22Rv1 (cell line): ENCODE measurements at regions not wholly inside any gene's neighbourhood (a gene's known extent, or its start where the extent isn't known, plus 50 kb on each side); places are given as distances from the start of the nearest gene placed in this dataset.

Experiments
- CTCF ChIP-seq: fragments of 450-650 bp; IDR thresholded peaks from 2 replicates; pipeline ENCODE4 v1.5.1; 2017; ENCODE audit warnings: mild to moderate bottlenecking
- ZFX ChIP-seq: fragments of 450-650 bp; IDR thresholded peaks from 2 replicates; pipeline ENCODE4 v1.6.1; 2017; ENCODE audit warnings: antibody characterized with exemption, borderline replicate concordance

GRCh38 chr7:136399385-136399784 is 422.2 kb upstream of the MTPN start:
- TF ChIP-seq CTCF = no peak
- no peak for TF ChIP-seq ZFX
